K562 (cell line): ENCODE measurements at regions not wholly inside any gene's neighbourhood (a gene's known extent, or its start where the extent isn't known, plus 50 kb on each side); places are given as distances from the start of the nearest gene placed in this dataset.

ENCODE experiments used
- ATAC-seq: fragments of 200-7000 bp; cut with Tn5 transposase; 3 replicates; pipeline ENCODE4 v1.9.1; 2020; ENCODE audit warnings: moderate library complexity
- BruUV-seq: library from RNA; stranded (reverse); fragments of 400-500 nt; replicated peaks from 2 replicates; lab custom pipeline; 2021; lab: Mats Ljungman, UMichigan
- CTCF ChIA-PET: fragments of 300-600 bp; formaldehyde crosslinking; extraction: SDS; loops from one replicate; lab custom pipeline; 2021; ENCODE audit warnings: low intra/inter-chr PET ratio; lab: Yijun Ruan, JAX
- POLR2A ChIA-PET: fragments of 300-600, 350-650 bp; sonication (Branson Sonifier 250); formaldehyde crosslinking; extraction: SDS; loops from one replicate; lab custom pipeline; 2021; ENCODE audit warnings: antibody characterized with exemption, inconsistent platforms; lab: Yijun Ruan, JAX
- DNase-seq, 4 experiments: peaks; one replicate each; pipeline versions ENCODE4 v3.0.0 to v3.0.0-alpha.2; 2011 to 2018; ENCODE audit warnings: low spot score in 3 of 4, mixed read lengths in 3 of 4; ENCODE audit errors: extremely low read depth in 1 of 4
- FAIRE-seq: peaks from 2 replicates; lab custom pipeline; 2011; peaks lifted over from hg19 to GRCh38; lab: Jason Lieb, UNC
- H2AFZ ChIP-seq: 2 replicates; pipeline ENCODE4 v1.6.0; 2011; ENCODE audit warnings: low read depth, low read length, control low read depth, inconsistent platforms
- H3K27ac ChIP-seq: fragments of 200-600 bp; 3 replicates; pipeline ENCODE4 v1.8.0; 2011; ENCODE audit warnings: low read depth, mild to moderate bottlenecking, control low read depth, inconsistent platforms, low read length, moderate library complexity, mixed read lengths; ENCODE audit errors: extremely low read depth
- H3K27me3 ChIP-seq, 2 experiments: fragments of 300-600 bp in 1 of 2; 2 replicates in 1 of 2; 3 replicates in 1 of 2; pipeline versions ENCODE4 v1.6.0 to v1.8.0; 2011; ENCODE audit warnings: inconsistent platforms in 2 of 2, low read length in 2 of 2, mild to moderate bottlenecking in 1 of 2, mixed read lengths in 1 of 2, moderate library complexity in 1 of 2; ENCODE audit not compliant: control insufficient read depth in 2 of 2, insufficient read depth in 2 of 2
- H3K36me3 ChIP-seq: fragments of 300-600 bp; 3 replicates; pipeline ENCODE4 v1.8.0; 2011; ENCODE audit warnings: mild to moderate bottlenecking, low read length, inconsistent platforms; ENCODE audit not compliant: control insufficient read depth, insufficient read depth
- H3K4me1 ChIP-seq, 2 experiments: fragments of 200-600 bp in 1 of 2; replicated peaks in 1 of 2; 2 replicates in 1 of 2; 3 replicates in 1 of 2; pipeline versions ENCODE4 v1.5.1 to v1.8.0; 2011; ENCODE audit warnings: inconsistent platforms in 2 of 2, low read length in 2 of 2, mild to moderate bottlenecking in 1 of 2, mixed read lengths in 1 of 2, moderate library complexity in 1 of 2; ENCODE audit not compliant: control insufficient read depth in 2 of 2, insufficient read depth in 2 of 2
- H3K4me2 ChIP-seq: 2 replicates; pipeline ENCODE4 v1.6.1; 2011; ENCODE audit warnings: low read length, control low read depth, inconsistent platforms, mixed read lengths; ENCODE audit not compliant: insufficient read depth
- H3K4me3 ChIP-seq: fragments of 200-600 bp; sonication (generic), shearing (Covaris generic); 2 replicates; pipeline ENCODE4 v1.5.1; 2016; ENCODE audit warnings: control low read depth, inconsistent platforms
- H3K79me2 ChIP-seq: fragments of 200-600 bp; 3 replicates; pipeline ENCODE4 v1.8.0; 2011; ENCODE audit warnings: low read length, inconsistent platforms; ENCODE audit not compliant: control insufficient read depth, insufficient read depth
- H3K9ac ChIP-seq, 2 experiments: 2 replicates each; pipeline versions ENCODE4 v1.6.0 to v1.6.1; 2011; ENCODE audit warnings: low read depth in 2 of 2, low read length in 2 of 2, control low read depth in 1 of 2, inconsistent platforms in 1 of 2, mild to moderate bottlenecking in 1 of 2, mixed read lengths in 1 of 2; ENCODE audit not compliant: insufficient read depth in 1 of 2
- H3K9me1 ChIP-seq: one replicate; pipeline ENCODE4 v1.6.0; 2011; ENCODE audit warnings: inconsistent platforms, mild to moderate bottlenecking, low read length, moderate library complexity; ENCODE audit not compliant: control insufficient read depth, insufficient read depth
- H3K9me3 ChIP-seq: replicated peaks from 2 replicates; pipeline ENCODE4 v1.5.1; 2011; ENCODE audit warnings: low read depth, low read length, inconsistent platforms; ENCODE audit not compliant: control insufficient read depth, insufficient read depth
- H4K20me1 ChIP-seq: replicated peaks from 2 replicates; pipeline ENCODE4 v1.6.1; 2011; ENCODE audit warnings: low read length, inconsistent platforms, mixed read lengths; ENCODE audit not compliant: control insufficient read depth, insufficient read depth
- ATF6 ChIP-seq: sonication (generic); formaldehyde crosslinking; IDR thresholded peaks from 2 replicates; pipeline ENCODE4 v1.4.0; 2020; ENCODE audit warnings: mild to moderate bottlenecking, missing genetic modification reagents
- CBX2 ChIP-seq: fragments of 200-600 bp; sonication (generic); IDR thresholded peaks from one replicate; pipeline ENCODE4 v1.6.1; 2012; ENCODE audit warnings: mild to moderate bottlenecking, low read length, inconsistent platforms; ENCODE audit not compliant: insufficient read depth, poor library complexity, severe bottlenecking
- CREBBP ChIP-seq: IDR thresholded peaks from one replicate; pipeline ENCODE4 v1.6.1; 2012; ENCODE audit warnings: low read depth, mild to moderate bottlenecking, control low read depth, inconsistent platforms, low read length
- ELF1 ChIP-seq: fragments of 200-800 bp; sonication (Bioruptor generic); IDR thresholded peaks from 2 replicates; pipeline ENCODE4 v1.6.1; 2016; ENCODE audit warnings: missing genetic modification characterization, missing compliant biosample characterization
- MAFF ChIP-seq: IDR thresholded peaks from 2 replicates; pipeline ENCODE4 v1.6.1; 2012; ENCODE audit warnings: low read length, improper control_type of control experiment
- NCOA4 ChIP-seq: fragments of 450-650 bp; IDR thresholded peaks from 2 replicates; pipeline ENCODE4 v1.6.1; 2018; ENCODE audit warnings: mild to moderate bottlenecking; ENCODE audit not compliant: partially characterized antibody
- SIN3B ChIP-seq: fragments of 450-650 bp; IDR thresholded peaks from 2 replicates; pipeline ENCODE4 v1.6.1; 2017; ENCODE audit warnings: low read depth, mild to moderate bottlenecking, moderate library complexity
- SMARCB1 ChIP-seq: IDR thresholded peaks from 2 replicates; pipeline ENCODE4 v1.6.1; 2011; ENCODE audit warnings: improper control_type of control experiment, low read depth; ENCODE audit not compliant: insufficient read length
- TRIM28 ChIP-seq: fragments of 450-650 bp; IDR thresholded peaks from 2 replicates; pipeline ENCODE4 v1.6.1; 2017
- ZNF696 ChIP-seq: fragments of 250-450 bp; sonication (Bioruptor Pico); conservative IDR thresholded peaks from 2 replicates; pipeline ENCODE4 v1.4.0; 2020; ENCODE audit warnings: mild to moderate bottlenecking, moderate library complexity
- WGBS: fragments of 100-300 bp; shearing (Covaris generic); methylation state at CpG from one replicate; pipeline ENCODE4 v1.1.6; 2016; ENCODE audit warnings: low coverage, mixed read lengths; ENCODE audit not compliant: insufficient coverage; ENCODE audit errors: missing lambda C conversion rate; 5-methylcytosine and 5-hydroxymethylcytosine counted together
- in situ Hi-C: fragments of 300-500 bp; cut with MboI; formaldehyde crosslinking; loops from 4 replicates; pipeline ENCODE4 v1.15.0; 2018; ENCODE audit warnings: inconsistent platforms, mixed read lengths
- intact Hi-C: fragments of 100-400 bp; cut with micrococcal nuclease; formaldehyde crosslinking; loops from 2 replicates; pipeline ENCODE4 v1.14.2; 2022
- TF ChIP-seq, protein P1 (sequence below): fragments of 250-450 bp; sonication (Bioruptor Pico); IDR thresholded peaks from 2 replicates; pipeline ENCODE4 v1.4.0; 2020; ENCODE audit warnings: mild to moderate bottlenecking
- TF ChIP-seq, protein P2 (sequence below), 2 experiments: IDR thresholded peaks; 2 replicates each; pipeline ENCODE4 v1.6.1; 2012; ENCODE audit warnings: improper control_type of control experiment in 2 of 2, low read depth in 2 of 2, low read length in 2 of 2, borderline replicate concordance in 1 of 2
- TF ChIP-seq, protein P3 (sequence below): sonication (generic); formaldehyde crosslinking; IDR thresholded peaks from 2 replicates; pipeline ENCODE4 v1.8.0; 2022; ENCODE audit warnings: mild to moderate bottlenecking, missing genetic modification reagents

- TF ChIP-seq, protein P1, sequence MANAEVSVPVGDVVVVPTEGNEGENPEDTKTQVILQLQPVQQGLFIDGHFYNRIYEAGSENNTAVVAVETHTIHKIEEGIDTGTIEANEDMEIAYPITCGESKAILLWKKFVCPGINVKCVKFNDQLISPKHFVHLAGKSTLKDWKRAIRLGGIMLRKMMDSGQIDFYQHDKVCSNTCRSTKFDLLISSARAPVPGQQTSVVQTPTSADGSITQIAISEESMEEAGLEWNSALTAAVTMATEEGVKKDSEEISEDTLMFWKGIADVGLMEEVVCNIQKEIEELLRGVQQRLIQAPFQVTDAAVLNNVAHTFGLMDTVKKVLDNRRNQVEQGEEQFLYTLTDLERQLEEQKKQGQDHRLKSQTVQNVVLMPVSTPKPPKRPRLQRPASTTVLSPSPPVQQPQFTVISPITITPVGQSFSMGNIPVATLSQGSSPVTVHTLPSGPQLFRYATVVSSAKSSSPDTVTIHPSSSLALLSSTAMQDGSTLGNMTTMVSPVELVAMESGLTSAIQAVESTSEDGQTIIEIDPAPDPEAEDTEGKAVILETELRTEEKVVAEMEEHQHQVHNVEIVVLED (CRISPR knock-in tag), result no peak
- TF ChIP-seq SMARCB1 (no peak), MAFF (no peak), ELF1 (tag) (no peak), TRIM28 (no peak), CREBBP (no peak), CBX2 (no peak)
- TF ChIP-seq, all 486 proteins: peak for 0
These were observed 109.9 kb upstream of the ITGB1 start (continued) for GRCh38 chr10:33067917-33068316.

DNA sequence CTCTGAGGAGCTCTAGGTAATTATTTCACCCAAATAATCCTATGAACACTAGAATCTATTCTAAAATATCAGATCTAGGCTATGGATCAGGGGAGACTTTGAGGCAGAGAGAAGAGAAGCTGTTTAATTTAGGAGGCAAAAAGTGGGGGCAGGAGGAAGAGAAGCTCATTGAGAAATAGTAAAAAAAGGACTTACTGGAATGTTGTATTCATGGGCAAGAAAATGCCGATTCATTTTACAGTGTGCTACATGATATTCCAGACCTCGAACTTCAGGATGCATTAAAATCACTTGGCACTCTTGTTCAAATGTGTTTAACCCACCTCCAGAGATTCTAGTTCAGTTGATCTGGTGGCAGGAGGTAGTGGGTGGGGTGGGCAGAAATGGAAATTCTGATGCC, 109.5 kb upstream of the ITGB1 start:
- Histone ChIP-seq H3K79me2 (no peaks in the 10 kb centered on the region), H3K36me3 (no peaks in the 10 kb centered on the region), H4K20me1 (no peaks in the 10 kb centered on the region), H3K4me1 (peaks cover 0 to 5% of the 10 kb centered on the region in 2 experiments; a peak in 2 of 5 replicates), H3K27me3 (no peaks in the 10 kb centered on the region), H3K9me1 (no peaks in the 10 kb centered on the region), H3K4me3 (no peak overlapping the region), H2AFZ (no peak overlapping the region), H3K9ac (no peak overlapping the region), H3K27ac (no peak overlapping the region), H3K9me3 (no peaks in the 10 kb centered on the region), H3K4me2 (no peak overlapping the region)
- no peak for DNase-seq
- in situ Hi-C loops (no loop called here), intact Hi-C loops (loop anchor here (1.0 to 2.0 kb wide), 2 partner anchors 17 to 57 kb away; no protein-coding TSS in a partner anchor)
- no TSS peak for BruUV-seq
- ChIA-PET POLR2A (interaction anchor here (0.6 to 1.2 kb wide), 6 partner anchors 9 to 34 kb away, joined by 3 to 5 read pairs (median 3); no protein-coding TSS in a partner anchor), CTCF (interaction anchor here (0.8 kb wide), 1 partner anchor 136 kb away, joined by 3 read pairs; no protein-coding TSS in a partner anchor)
- WGBS, result 0% methylated on average over 2 of the region's 2 CpGs
- no peak for ATAC-seq
- FAIRE-seq, result no peak
- TF ChIP-seq ZNF696 (CRISPR knock-in tag) (no peak), SIN3B (no peak), NCOA4 (no peak), ATF6 (CRISPR knock-in tag) (no peak)
- TF ChIP-seq, protein P2, sequence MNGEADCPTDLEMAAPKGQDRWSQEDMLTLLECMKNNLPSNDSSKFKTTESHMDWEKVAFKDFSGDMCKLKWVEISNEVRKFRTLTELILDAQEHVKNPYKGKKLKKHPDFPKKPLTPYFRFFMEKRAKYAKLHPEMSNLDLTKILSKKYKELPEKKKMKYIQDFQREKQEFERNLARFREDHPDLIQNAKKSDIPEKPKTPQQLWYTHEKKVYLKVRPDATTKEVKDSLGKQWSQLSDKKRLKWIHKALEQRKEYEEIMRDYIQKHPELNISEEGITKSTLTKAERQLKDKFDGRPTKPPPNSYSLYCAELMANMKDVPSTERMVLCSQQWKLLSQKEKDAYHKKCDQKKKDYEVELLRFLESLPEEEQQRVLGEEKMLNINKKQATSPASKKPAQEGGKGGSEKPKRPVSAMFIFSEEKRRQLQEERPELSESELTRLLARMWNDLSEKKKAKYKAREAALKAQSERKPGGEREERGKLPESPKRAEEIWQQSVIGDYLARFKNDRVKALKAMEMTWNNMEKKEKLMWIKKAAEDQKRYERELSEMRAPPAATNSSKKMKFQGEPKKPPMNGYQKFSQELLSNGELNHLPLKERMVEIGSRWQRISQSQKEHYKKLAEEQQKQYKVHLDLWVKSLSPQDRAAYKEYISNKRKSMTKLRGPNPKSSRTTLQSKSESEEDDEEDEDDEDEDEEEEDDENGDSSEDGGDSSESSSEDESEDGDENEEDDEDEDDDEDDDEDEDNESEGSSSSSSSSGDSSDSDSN (IDR thresholded peaks at IDR 0.05; ENCODE audit: borderline replicate concordance in 1 of 2, low read depth in 2 of 2, low read length in 2 of 2), result no peak
- TF ChIP-seq, protein P3, sequence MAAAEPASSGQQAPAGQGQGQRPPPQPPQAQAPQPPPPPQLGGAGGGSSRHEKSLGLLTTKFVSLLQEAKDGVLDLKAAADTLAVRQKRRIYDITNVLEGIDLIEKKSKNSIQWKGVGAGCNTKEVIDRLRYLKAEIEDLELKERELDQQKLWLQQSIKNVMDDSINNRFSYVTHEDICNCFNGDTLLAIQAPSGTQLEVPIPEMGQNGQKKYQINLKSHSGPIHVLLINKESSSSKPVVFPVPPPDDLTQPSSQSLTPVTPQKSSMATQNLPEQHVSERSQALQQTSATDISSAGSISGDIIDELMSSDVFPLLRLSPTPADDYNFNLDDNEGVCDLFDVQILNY, result no peak
